Esophagus muscularis mucosa (tissue), 4 donors: ENCODE measurements at regions not wholly inside any gene's neighbourhood (a gene's known extent, or its start where the extent isn't known, plus 50 kb on each side); places are given as distances from the start of the nearest gene placed in this dataset.

Experiments used
- DNase-seq: peaks from one replicate; pipeline ENCODE4 v3.0.0-alpha.2; 2017; ENCODE audit errors: extremely low spot score
- H3K27ac ChIP-seq, 4 donors: fragments of 200-600 bp; sonication (generic); replicated peaks in 1 of 4; 1 replicate in 3 of 4; 2 replicates in 1 of 4; pipeline ENCODE4 v1.5.1; 2016 to 2019; ENCODE audit warnings: mild to moderate bottlenecking in 1 of 4
- H3K27me3 ChIP-seq, 4 donors: fragments of 200-600 bp; sonication (generic); one replicate each; pipeline versions ENCODE4 v1.5.1 to v1.6.0; 2016 to 2019
- H3K36me3 ChIP-seq, 4 donors: fragments of 200-600 bp; sonication (generic); one replicate each; pipeline ENCODE4 v1.5.1; 2016 to 2019
- H3K4me1 ChIP-seq, 4 donors: fragments of 200-600 bp; sonication (generic); one replicate each; pipeline ENCODE4 v1.5.1; 2016 to 2019
- H3K4me3 ChIP-seq, 4 donors: fragments of 200-600 bp; sonication (generic); 1 replicate in 2 of 4; 2 replicates in 2 of 4; pipeline ENCODE4 v1.5.1; 2016 to 2019; ENCODE audit warnings: mild to moderate bottlenecking in 4 of 4, moderate library complexity in 1 of 4
- H3K9me3 ChIP-seq, 4 donors: fragments of 200-600 bp; sonication (generic); 1 replicate in 3 of 4; 2 replicates in 1 of 4; pipeline ENCODE4 v1.5.1; 2016 to 2019
- CTCF ChIP-seq, 3 experiments: fragments of 200-600 bp in 2 of 3; fragments of 450-650 bp in 1 of 3; sonication (generic) in 2 of 3; IDR thresholded peaks; one replicate each; pipeline ENCODE4 v1.5.1; 2017 to 2019; ENCODE audit warnings: antibody characterized with exemption in 3 of 3, mild to moderate bottlenecking in 2 of 3, moderate library complexity in 1 of 3
- EP300 ChIP-seq: sonication (generic); formaldehyde crosslinking; IDR thresholded peaks from one replicate; pipeline ENCODE4 v1.6.1; 2017; ENCODE audit warnings: antibody characterized with exemption
- POLR2A ChIP-seq: fragments of 450-650 bp; IDR thresholded peaks from one replicate; pipeline ENCODE4 v1.6.1; 2017; ENCODE audit warnings: antibody characterized with exemption, moderate library complexity, mild to moderate bottlenecking, low read depth
- POLR2AphosphoS5 ChIP-seq, 2 donors: sonication (generic); formaldehyde crosslinking; IDR thresholded peaks; one replicate each; pipeline ENCODE4 v1.6.1; 2017; ENCODE audit warnings: antibody characterized with exemption in 2 of 2
- WGBS: methylation state at CpG from one replicate; pipeline ENCODE4 v1.1.5; 2018; 5-methylcytosine and 5-hydroxymethylcytosine counted together
- intact Hi-C: fragments of 100-400 bp; cut with DNase I; formaldehyde crosslinking; loops from one replicate; pipeline ENCODE4 v1.15.1; 2023

DNA sequence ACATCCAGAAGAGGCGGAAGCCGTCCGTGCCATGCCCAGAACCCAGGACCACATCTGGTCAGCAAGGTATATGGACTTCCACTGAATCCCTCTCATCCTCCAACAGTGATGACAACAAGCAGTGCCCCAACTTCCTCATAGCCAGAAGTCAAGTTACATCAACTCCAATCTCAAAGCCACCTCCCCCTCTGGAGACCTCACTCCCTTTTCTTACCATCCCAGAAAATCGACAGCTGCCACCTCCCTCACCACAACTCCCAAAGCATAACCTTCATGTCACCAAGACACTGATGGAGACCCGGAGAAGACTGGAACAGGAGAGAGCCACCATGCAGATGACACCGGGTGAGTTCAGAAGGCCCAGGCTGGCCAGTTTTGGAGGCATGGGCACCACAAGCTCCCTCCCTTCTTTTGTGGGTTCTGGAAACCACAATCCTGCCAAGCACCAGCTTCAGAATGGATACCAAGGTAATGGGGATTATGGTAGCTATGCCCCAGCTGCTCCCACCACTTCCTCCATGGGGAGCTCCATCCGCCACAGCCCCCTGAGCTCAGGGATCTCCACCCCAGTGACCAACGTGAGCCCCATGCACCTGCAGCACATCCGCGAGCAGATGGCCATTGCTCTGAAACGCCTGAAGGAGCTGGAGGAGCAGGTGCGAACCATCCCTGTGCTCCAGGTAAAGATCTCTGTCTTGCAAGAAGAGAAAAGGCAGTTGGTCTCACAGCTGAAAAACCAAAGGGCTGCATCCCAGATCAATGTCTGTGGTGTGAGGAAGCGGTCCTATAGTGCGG lies 130.3 kb upstream of the DMRT1 start:
- Histone ChIP-seq H3K4me3 (no peak overlapping the region), H3K27ac (peak overlapping the region in 1 of 4 donors; percentile 89), H3K9me3 (no peaks in the 10 kb centered on the region), H3K4me1 (peaks cover 56 to 83% (median 81%) of the 10 kb centered on the region in 4 donors), H3K36me3 (peaks cover 23 to 32% (median 26%) of the 10 kb centered on the region in 4 donors), H3K27me3 (no peaks in the 10 kb centered on the region)
- intact Hi-C loops = no loop called here
- TF ChIP-seq POLR2A (no peak), CTCF (IDR thresholded peaks at IDR 0.05) (no peak)
- 90% methylated on average over 14 of the region's 14 CpGs for WGBS
- DNase-seq = no peak

- no peaks in the 10 kb centered on the region for H3K9me3 ChIP-seq
- WGBS = 93% methylated on average over 22 of the region's 22 CpGs
- DNase-seq = no peak
- TF ChIP-seq POLR2A = no peak
- TF ChIP-seq CTCF (IDR thresholded peaks at IDR 0.05) = no peak
- no peak for TF ChIP-seq EP300
- no peak for TF ChIP-seq POLR2AphosphoS5 (IDR thresholded peaks at IDR 0.05)
- peaks cover 23 to 32% (median 26%) of the 10 kb centered on the region in 4 donors for H3K36me3 ChIP-seq
- H3K4me3 ChIP-seq = peak overlapping the region in 1 of 4 donors; percentile 50
- H3K4me1 ChIP-seq = peaks cover 54 to 85% (median 82%) of the 10 kb centered on the region in 4 donors
- no peaks in the 10 kb centered on the region for H3K27me3 ChIP-seq
- intact Hi-C loops = no loop called here
- peak overlapping the region in 2 of 4 donors; percentile 84 to 89 for H3K27ac ChIP-seq
Measured at GRCh38 chr9:711761-712553, 129.5 kb upstream of the DMRT1 start.

DNA sequence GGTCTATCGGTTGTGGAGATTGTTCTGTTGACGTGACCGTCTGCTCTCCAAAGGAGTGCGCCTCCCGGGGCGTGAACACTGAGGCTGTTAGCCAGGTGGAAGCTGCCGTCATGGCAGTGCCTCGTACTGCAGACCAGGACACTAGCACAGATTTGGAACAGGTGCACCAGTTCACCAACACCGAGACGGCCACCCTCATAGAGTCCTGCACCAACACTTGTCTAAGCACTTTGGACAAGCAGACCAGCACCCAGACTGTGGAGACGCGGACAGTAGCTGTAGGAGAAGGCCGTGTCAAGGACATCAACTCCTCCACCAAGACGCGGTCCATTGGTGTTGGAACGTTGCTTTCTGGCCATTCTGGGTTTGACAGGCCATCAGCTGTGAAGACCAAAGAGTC lies 128.9 kb upstream of the DMRT1 start:
- TF ChIP-seq EP300 (no peak), CTCF (IDR thresholded peaks at IDR 0.05) (no peak), POLR2AphosphoS5 (IDR thresholded peaks at IDR 0.05) (peak in 1 of 2 donors; percentile 22), POLR2A (no peak)
- H3K4me3 ChIP-seq = peak overlapping the region in 2 of 4 donors; percentile 17 to 50
- peaks cover 23 to 32% (median 26%) of the 10 kb centered on the region in 4 donors for H3K36me3 ChIP-seq
- H3K27ac ChIP-seq = peak overlapping the region; percentile 80 to 89 (median 86)
- no peaks in the 10 kb centered on the region for H3K27me3 ChIP-seq
- peaks cover 56 to 92% (median 89%) of the 10 kb centered on the region in 4 donors for H3K4me1 ChIP-seq
- DNase-seq = no peak
- H3K9me3 ChIP-seq = no peaks in the 10 kb centered on the region
- intact Hi-C loops = no loop called here
- WGBS = 95% methylated on average over 10 of the region's 16 CpGs

DNA sequence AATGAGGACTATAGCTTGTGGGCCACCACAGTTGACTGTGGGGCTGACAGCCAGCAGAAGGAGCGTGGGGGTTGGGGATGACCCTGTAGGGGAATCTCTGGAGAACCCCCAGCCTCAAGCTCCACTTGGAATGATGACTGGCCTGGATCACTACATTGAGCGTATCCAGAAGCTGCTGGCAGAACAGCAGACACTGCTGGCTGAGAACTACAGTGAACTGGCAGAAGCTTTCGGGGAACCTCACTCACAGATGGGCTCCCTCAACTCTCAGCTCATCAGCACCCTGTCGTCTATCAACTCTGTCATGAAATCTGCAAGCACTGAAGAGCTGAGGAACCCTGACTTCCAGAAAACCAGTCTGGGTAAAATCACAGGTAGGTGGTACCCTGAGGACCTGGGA lies 128.4 kb upstream of the DMRT1 start:
- peak overlapping the region; percentile 80 to 89 (median 86) for H3K27ac ChIP-seq
- intact Hi-C loops = no loop called here
- H3K27me3 ChIP-seq = no peaks in the 10 kb centered on the region
- peak overlapping the region in 2 of 4 donors; percentile 17 to 50 for H3K4me3 ChIP-seq
- WGBS = 59% methylated on average over 4 of the region's 4 CpGs
- H3K4me1 ChIP-seq = peaks cover 60 to 96% (median 92%) of the 10 kb centered on the region in 4 donors
- no peak for DNase-seq
- TF ChIP-seq EP300 = no peak
- no peak for TF ChIP-seq POLR2AphosphoS5 (IDR thresholded peaks at IDR 0.05)
- TF ChIP-seq CTCF (IDR thresholded peaks at IDR 0.05) = no peak
- TF ChIP-seq POLR2A = no peak
- no peaks in the 10 kb centered on the region for H3K9me3 ChIP-seq
- peaks cover 23 to 32% (median 26%) of the 10 kb centered on the region in 4 donors for H3K36me3 ChIP-seq
